Endothelial cell of umbilical vein (primary cell): ENCODE measurements at regions not wholly inside any gene's neighbourhood (a gene's known extent, or its start where the extent isn't known, plus 50 kb on each side); places are given as distances from the start of the nearest gene placed in this dataset.

Experiments
- BruUV-seq: library from RNA; stranded (reverse); fragments of 400-500 nt; replicated peaks from 2 replicates; lab custom pipeline; 2021; lab: Mats Ljungman, UMichigan
- CTCF ChIA-PET: fragments of 300-600, 350-600 bp; sonication (Branson Sonifier 250); formaldehyde crosslinking; loops from one replicate; lab custom pipeline; 2021; ENCODE audit warnings: antibody characterized with exemption, inconsistent platforms; lab: Charles Lee
- POLR2A ChIA-PET: fragments of 300-600, 350-600 bp; sonication (Branson Sonifier 250); formaldehyde crosslinking; loops from one replicate; lab custom pipeline; 2021; ENCODE audit warnings: antibody characterized with exemption, inconsistent platforms; lab: Charles Lee
- DNase-seq: peaks from one replicate; pipeline ENCODE4 v3.0.0-alpha.2; 2011; ENCODE audit warnings: low read depth, low spot score
- FAIRE-seq: peaks from 2 replicates; lab custom pipeline; 2011; peaks lifted over from hg19 to GRCh38; lab: Jason Lieb, UNC
- H2AFZ ChIP-seq: 2 replicates; pipeline ENCODE4 v1.6.0; 2012; ENCODE audit warnings: low read depth, low read length, control low read depth, inconsistent platforms
- H3K27ac ChIP-seq: 2 replicates; pipeline ENCODE4 v1.5.1; 2011; ENCODE audit warnings: low read depth, mild to moderate bottlenecking, control low read depth, low read length, moderate library complexity; ENCODE audit not compliant: insufficient read depth
- H3K27me3 ChIP-seq, 2 experiments: 2 replicates each; pipeline versions ENCODE4 v1.6.0 to v1.6.1; 2011; ENCODE audit warnings: low read length in 2 of 2, mixed read lengths in 1 of 2; ENCODE audit not compliant: control insufficient read depth in 2 of 2, insufficient read depth in 2 of 2
- H3K36me3 ChIP-seq, 2 experiments: 2 replicates in 1 of 2; 3 replicates in 1 of 2; pipeline ENCODE4 v1.5.1; 2011; ENCODE audit warnings: low read length in 2 of 2, mild to moderate bottlenecking in 1 of 2, moderate library complexity in 1 of 2; ENCODE audit not compliant: control insufficient read depth in 2 of 2, insufficient read depth in 2 of 2; ENCODE audit errors: extremely low read depth in 1 of 2
- H3K4me1 ChIP-seq: 3 replicates; pipeline ENCODE4 v1.5.1; 2011; ENCODE audit warnings: mild to moderate bottlenecking, low read length; ENCODE audit not compliant: control insufficient read depth, insufficient read depth; ENCODE audit errors: extremely low read depth
- H3K4me2 ChIP-seq: 2 replicates; pipeline ENCODE4 v1.6.1; 2011; ENCODE audit warnings: low read length, control low read depth, mixed read lengths; ENCODE audit not compliant: insufficient read depth
- H3K4me3 ChIP-seq, 3 experiments: fragments of 200-600 bp in 1 of 3; sonication (generic), shearing (Covaris generic) in 1 of 3; replicated peaks in 1 of 3; 2 replicates each; pipeline ENCODE4 v1.5.1; 2011 to 2016; ENCODE audit warnings: control low read depth in 3 of 3, low read length in 3 of 3, mild to moderate bottlenecking in 2 of 3, inconsistent platforms in 1 of 3, low read depth in 1 of 3, moderate library complexity in 1 of 3; ENCODE audit not compliant: insufficient read depth in 1 of 3
- H3K79me2 ChIP-seq: 2 replicates; pipeline ENCODE4 v1.6.0; 2012; ENCODE audit warnings: low read length, inconsistent platforms; ENCODE audit not compliant: control insufficient read depth, insufficient read depth
- H3K9ac ChIP-seq: replicated peaks from 2 replicates; pipeline ENCODE3; 2011; ENCODE audit warnings: low read length, control low read depth; ENCODE audit not compliant: insufficient read depth; ENCODE audit errors: extremely low read depth
- H3K9me1 ChIP-seq: replicated peaks from 3 replicates; pipeline ENCODE4 v1.6.0; 2011; ENCODE audit warnings: mild to moderate bottlenecking, low read length; ENCODE audit not compliant: control insufficient read depth, insufficient read depth; ENCODE audit errors: extremely low read depth
- H3K9me3 ChIP-seq: replicated peaks from 2 replicates; pipeline ENCODE4 v1.5.1; 2012; ENCODE audit warnings: low read length, inconsistent platforms; ENCODE audit not compliant: control insufficient read depth, insufficient read depth
- H4K20me1 ChIP-seq: replicated peaks from 2 replicates; pipeline ENCODE3; 2011; ENCODE audit warnings: mild to moderate bottlenecking, low read length; ENCODE audit not compliant: control insufficient read depth, insufficient read depth; ENCODE audit errors: extremely low read depth
- EZH2 ChIP-seq: IDR thresholded peaks from 2 replicates; pipeline ENCODE4 v1.6.1; 2012; ENCODE audit warnings: borderline replicate concordance, low read depth, mild to moderate bottlenecking, moderate library complexity, low read length, inconsistent platforms; ENCODE audit not compliant: severe bottlenecking
- FOS ChIP-seq: IDR thresholded peaks from 2 replicates; pipeline ENCODE4 v1.6.1; 2011; ENCODE audit warnings: mild to moderate bottlenecking, low read length, moderate library complexity, borderline replicate concordance; ENCODE audit not compliant: insufficient read depth
- GATA2 ChIP-seq: IDR thresholded peaks from 2 replicates; pipeline ENCODE4 v1.7.0; 2011; ENCODE audit warnings: low read depth, mild to moderate bottlenecking, moderate library complexity, mixed read lengths, low read length; ENCODE audit not compliant: insufficient read length, insufficient read depth
- JUN ChIP-seq: IDR thresholded peaks from 2 replicates; pipeline ENCODE4 v1.6.1; 2011; ENCODE audit warnings: borderline replicate concordance, low read depth; ENCODE audit not compliant: insufficient read length, insufficient read depth
- MYC ChIP-seq: IDR thresholded peaks from one replicate; pipeline ENCODE4 v1.6.1; 2011; ENCODE audit warnings: mild to moderate bottlenecking, low read depth, low read length
- POLR2A ChIP-seq: IDR thresholded peaks from 2 replicates; pipeline ENCODE4 v1.6.1; 2012; ENCODE audit warnings: low read depth, mild to moderate bottlenecking, control low read depth, low read length
- POLR2AphosphoS5 ChIP-seq: IDR thresholded peaks from 2 replicates; pipeline ENCODE4 v1.6.1; 2012; ENCODE audit warnings: low read depth, mild to moderate bottlenecking, control low read depth, low read length, moderate library complexity; ENCODE audit not compliant: insufficient read depth
- dilution Hi-C: fragments of 300-500 bp; cut with MboI; formaldehyde crosslinking; loops from one replicate; pipeline ENCODE4 v1.15.0; 2019; ENCODE audit warnings: low sequenced_read_pairs; ENCODE audit not compliant: extremely low pct_ligation_motif_present
- intact Hi-C: fragments of 100-400 bp; cut with micrococcal nuclease; formaldehyde crosslinking; loops from one replicate; pipeline ENCODE4 v1.10.0; 2022
- TF ChIP-seq, protein P1 (sequence below), 2 donors: IDR thresholded peaks; 1 replicate in 1 of 2; 2 replicates in 1 of 2; pipeline ENCODE4 v1.5.1; 2011; ENCODE audit warnings: low read length in 2 of 2, mild to moderate bottlenecking in 2 of 2, moderate library complexity in 2 of 2, control low read depth in 1 of 2, inconsistent platforms in 1 of 2, low read depth in 1 of 2; ENCODE audit not compliant: insufficient read depth in 1 of 2; ENCODE audit errors: extremely low read depth in 1 of 2
- TF ChIP-seq, protein P2 (sequence below): IDR thresholded peaks from 2 replicates; pipeline ENCODE4 v1.6.1; 2011; ENCODE audit not compliant: insufficient read depth, insufficient read length

- BruUV-seq: no TSS peak
- no peak for FAIRE-seq
- CTCF ChIA-PET: no interaction called here
These were observed 649.3 kb downstream of the RPS29 start for GRCh38 chr14:48936849-48937248.

More at GRCh38 chr14:48936849-48937248, 649.3 kb downstream of the RPS29 start:
- H3K79me2 ChIP-seq: no peaks in the 10 kb centered on the region
- no peaks in the 10 kb centered on the region for H3K9me1 ChIP-seq
- no peak overlapping the region for H3K4me3 ChIP-seq
- no peaks in the 10 kb centered on the region for H4K20me1 ChIP-seq
- no peak for TF ChIP-seq EZH2
- no peak for TF ChIP-seq POLR2A
- TF ChIP-seq POLR2AphosphoS5: no peak
- TF ChIP-seq MYC: no peak
- TF ChIP-seq FOS: no peak
- TF ChIP-seq GATA2: no peak
- TF ChIP-seq, protein P1, sequence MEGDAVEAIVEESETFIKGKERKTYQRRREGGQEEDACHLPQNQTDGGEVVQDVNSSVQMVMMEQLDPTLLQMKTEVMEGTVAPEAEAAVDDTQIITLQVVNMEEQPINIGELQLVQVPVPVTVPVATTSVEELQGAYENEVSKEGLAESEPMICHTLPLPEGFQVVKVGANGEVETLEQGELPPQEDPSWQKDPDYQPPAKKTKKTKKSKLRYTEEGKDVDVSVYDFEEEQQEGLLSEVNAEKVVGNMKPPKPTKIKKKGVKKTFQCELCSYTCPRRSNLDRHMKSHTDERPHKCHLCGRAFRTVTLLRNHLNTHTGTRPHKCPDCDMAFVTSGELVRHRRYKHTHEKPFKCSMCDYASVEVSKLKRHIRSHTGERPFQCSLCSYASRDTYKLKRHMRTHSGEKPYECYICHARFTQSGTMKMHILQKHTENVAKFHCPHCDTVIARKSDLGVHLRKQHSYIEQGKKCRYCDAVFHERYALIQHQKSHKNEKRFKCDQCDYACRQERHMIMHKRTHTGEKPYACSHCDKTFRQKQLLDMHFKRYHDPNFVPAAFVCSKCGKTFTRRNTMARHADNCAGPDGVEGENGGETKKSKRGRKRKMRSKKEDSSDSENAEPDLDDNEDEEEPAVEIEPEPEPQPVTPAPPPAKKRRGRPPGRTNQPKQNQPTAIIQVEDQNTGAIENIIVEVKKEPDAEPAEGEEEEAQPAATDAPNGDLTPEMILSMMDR (IDR thresholded peaks at IDR 0.05; ENCODE audit: extremely low read depth in 1 of 2, insufficient read depth in 1 of 2, low read depth in 1 of 2, low read length in 2 of 2): no peak
- TF ChIP-seq JUN: no peak
- TF ChIP-seq, protein P2, sequence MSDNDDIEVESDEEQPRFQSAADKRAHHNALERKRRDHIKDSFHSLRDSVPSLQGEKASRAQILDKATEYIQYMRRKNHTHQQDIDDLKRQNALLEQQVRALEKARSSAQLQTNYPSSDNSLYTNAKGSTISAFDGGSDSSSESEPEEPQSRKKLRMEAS: no peak
- H3K27ac ChIP-seq: no peak overlapping the region
- H3K9me3 ChIP-seq: no peaks in the 10 kb centered on the region
- dilution Hi-C loops: no loop called here
- intact Hi-C loops: no loop called here
- DNase-seq: no peak
- H3K36me3 ChIP-seq: no peaks in the 10 kb centered on the region
- POLR2A ChIA-PET: no interaction called here
- no peaks in the 10 kb centered on the region for H3K27me3 ChIP-seq
- H3K4me2 ChIP-seq: no peak overlapping the region
- H2AFZ ChIP-seq: no peak overlapping the region
- no peaks in the 10 kb centered on the region for H3K4me1 ChIP-seq
- no peak overlapping the region for H3K9ac ChIP-seq
